ENCODE measurements at regions not wholly inside any gene's neighbourhood (a gene's known extent, or its start where the extent isn't known, plus 50 kb on each side); places are given as distances from the start of the nearest gene placed in this dataset.

- no peak overlapping the region for H3K4me3 ChIP-seq (ENCODE audit: low read depth, low read length)
- DNase-seq (ENCODE audit: low read depth), result no peak
- no peak for TF ChIP-seq CTCF (conservative IDR thresholded peaks at IDR 0.05; ENCODE audit: low read depth, low read length)
Observed at GRCh38 chr16:9275816-9276354, 184.4 kb downstream of the HAPSTR1 start.

- TF ChIP-seq CTCF (conservative IDR thresholded peaks at IDR 0.05; ENCODE audit: low read depth, low read length), result no peak
- DNase-seq (ENCODE audit: low read depth), result no peak
- no peak overlapping the region for H3K4me3 ChIP-seq (ENCODE audit: low read depth, low read length)
Observed at GRCh38 chr16:9279291-9280068, 188.0 kb downstream of the HAPSTR1 start.

- DNase-seq (ENCODE audit: low read depth), result no peak
- TF ChIP-seq CTCF (conservative IDR thresholded peaks at IDR 0.05; ENCODE audit: low read depth, low read length), result no peak
- no peak overlapping the region for H3K4me3 ChIP-seq (ENCODE audit: low read depth, low read length)
Observed at GRCh38 chr16:9280069-9280466, 188.6 kb downstream of the HAPSTR1 start.

GRCh38 chr16:9286930-9287329, 195.5 kb downstream of the HAPSTR1 start:
- TF ChIP-seq CTCF (conservative IDR thresholded peaks at IDR 0.05; ENCODE audit: low read depth, low read length), result no peak
- no peak overlapping the region for H3K4me3 ChIP-seq (ENCODE audit: low read depth, low read length)
- DNase-seq (ENCODE audit: low read depth), result no peak

GRCh38 chr16:9296271-9296590, 204.8 kb downstream of the HAPSTR1 start:
- H3K4me3 ChIP-seq (ENCODE audit: low read depth, low read length), result no peak overlapping the region
- no peak for TF ChIP-seq CTCF (conservative IDR thresholded peaks at IDR 0.05; ENCODE audit: low read depth, low read length)
- DNase-seq (ENCODE audit: low read depth), result no peak

- H3K4me3 ChIP-seq (ENCODE audit: low read depth, low read length), result no peak overlapping the region
- DNase-seq (ENCODE audit: low read depth), result no peak
- TF ChIP-seq CTCF (conservative IDR thresholded peaks at IDR 0.05; ENCODE audit: low read depth, low read length), result peak; percentile 74
Observed at GRCh38 chr16:9297437-9298113, 206.1 kb downstream of the HAPSTR1 start.
